Endothelial cell of umbilical vein (primary cell): ENCODE measurements at regions not wholly inside any gene's neighbourhood (a gene's known extent, or its start where the extent isn't known, plus 50 kb on each side); places are given as distances from the start of the nearest gene placed in this dataset.

Experiments used
- BruUV-seq: library from RNA; stranded (reverse); fragments of 400-500 nt; replicated peaks from 2 replicates; lab custom pipeline; 2021; lab: Mats Ljungman, UMichigan
- CTCF ChIA-PET: fragments of 300-600, 350-600 bp; sonication (Branson Sonifier 250); formaldehyde crosslinking; loops from one replicate; lab custom pipeline; 2021; ENCODE audit warnings: antibody characterized with exemption, inconsistent platforms; lab: Charles Lee
- POLR2A ChIA-PET: fragments of 300-600, 350-600 bp; sonication (Branson Sonifier 250); formaldehyde crosslinking; loops from one replicate; lab custom pipeline; 2021; ENCODE audit warnings: antibody characterized with exemption, inconsistent platforms; lab: Charles Lee
- DNase-seq: peaks from one replicate; pipeline ENCODE4 v3.0.0-alpha.2; 2011; ENCODE audit warnings: low read depth, low spot score
- FAIRE-seq: peaks from 2 replicates; lab custom pipeline; 2011; peaks lifted over from hg19 to GRCh38; lab: Jason Lieb, UNC
- H2AFZ ChIP-seq: 2 replicates; pipeline ENCODE4 v1.6.0; 2012; ENCODE audit warnings: low read depth, low read length, control low read depth, inconsistent platforms
- H3K27ac ChIP-seq: 2 replicates; pipeline ENCODE4 v1.5.1; 2011; ENCODE audit warnings: low read depth, mild to moderate bottlenecking, control low read depth, low read length, moderate library complexity; ENCODE audit not compliant: insufficient read depth
- H3K27me3 ChIP-seq, 2 experiments: 2 replicates each; pipeline versions ENCODE4 v1.6.0 to v1.6.1; 2011; ENCODE audit warnings: low read length in 2 of 2, mixed read lengths in 1 of 2; ENCODE audit not compliant: control insufficient read depth in 2 of 2, insufficient read depth in 2 of 2
- H3K36me3 ChIP-seq, 2 experiments: 2 replicates in 1 of 2; 3 replicates in 1 of 2; pipeline ENCODE4 v1.5.1; 2011; ENCODE audit warnings: low read length in 2 of 2, mild to moderate bottlenecking in 1 of 2, moderate library complexity in 1 of 2; ENCODE audit not compliant: control insufficient read depth in 2 of 2, insufficient read depth in 2 of 2; ENCODE audit errors: extremely low read depth in 1 of 2
- H3K4me1 ChIP-seq: 3 replicates; pipeline ENCODE4 v1.5.1; 2011; ENCODE audit warnings: mild to moderate bottlenecking, low read length; ENCODE audit not compliant: control insufficient read depth, insufficient read depth; ENCODE audit errors: extremely low read depth
- H3K4me2 ChIP-seq: 2 replicates; pipeline ENCODE4 v1.6.1; 2011; ENCODE audit warnings: low read length, control low read depth, mixed read lengths; ENCODE audit not compliant: insufficient read depth
- H3K4me3 ChIP-seq, 3 experiments: fragments of 200-600 bp in 1 of 3; sonication (generic), shearing (Covaris generic) in 1 of 3; replicated peaks in 1 of 3; 2 replicates each; pipeline ENCODE4 v1.5.1; 2011 to 2016; ENCODE audit warnings: control low read depth in 3 of 3, low read length in 3 of 3, mild to moderate bottlenecking in 2 of 3, inconsistent platforms in 1 of 3, low read depth in 1 of 3, moderate library complexity in 1 of 3; ENCODE audit not compliant: insufficient read depth in 1 of 3
- H3K79me2 ChIP-seq: 2 replicates; pipeline ENCODE4 v1.6.0; 2012; ENCODE audit warnings: low read length, inconsistent platforms; ENCODE audit not compliant: control insufficient read depth, insufficient read depth
- H3K9ac ChIP-seq: replicated peaks from 2 replicates; pipeline ENCODE3; 2011; ENCODE audit warnings: low read length, control low read depth; ENCODE audit not compliant: insufficient read depth; ENCODE audit errors: extremely low read depth
- H3K9me1 ChIP-seq: replicated peaks from 3 replicates; pipeline ENCODE4 v1.6.0; 2011; ENCODE audit warnings: mild to moderate bottlenecking, low read length; ENCODE audit not compliant: control insufficient read depth, insufficient read depth; ENCODE audit errors: extremely low read depth
- H3K9me3 ChIP-seq: replicated peaks from 2 replicates; pipeline ENCODE4 v1.5.1; 2012; ENCODE audit warnings: low read length, inconsistent platforms; ENCODE audit not compliant: control insufficient read depth, insufficient read depth
- H4K20me1 ChIP-seq: replicated peaks from 2 replicates; pipeline ENCODE3; 2011; ENCODE audit warnings: mild to moderate bottlenecking, low read length; ENCODE audit not compliant: control insufficient read depth, insufficient read depth; ENCODE audit errors: extremely low read depth
- FOS ChIP-seq: IDR thresholded peaks from 2 replicates; pipeline ENCODE4 v1.6.1; 2011; ENCODE audit warnings: mild to moderate bottlenecking, low read length, moderate library complexity, borderline replicate concordance; ENCODE audit not compliant: insufficient read depth
- JUN ChIP-seq: IDR thresholded peaks from 2 replicates; pipeline ENCODE4 v1.6.1; 2011; ENCODE audit warnings: borderline replicate concordance, low read depth; ENCODE audit not compliant: insufficient read length, insufficient read depth
- MAX ChIP-seq: IDR thresholded peaks from 2 replicates; pipeline ENCODE4 v1.6.1; 2011; ENCODE audit not compliant: insufficient read depth, insufficient read length
- MYC ChIP-seq: IDR thresholded peaks from one replicate; pipeline ENCODE4 v1.6.1; 2011; ENCODE audit warnings: mild to moderate bottlenecking, low read depth, low read length
- POLR2AphosphoS5 ChIP-seq: IDR thresholded peaks from 2 replicates; pipeline ENCODE4 v1.6.1; 2012; ENCODE audit warnings: low read depth, mild to moderate bottlenecking, control low read depth, low read length, moderate library complexity; ENCODE audit not compliant: insufficient read depth
- dilution Hi-C: fragments of 300-500 bp; cut with MboI; formaldehyde crosslinking; loops from one replicate; pipeline ENCODE4 v1.15.0; 2019; ENCODE audit warnings: low sequenced_read_pairs; ENCODE audit not compliant: extremely low pct_ligation_motif_present
- intact Hi-C: fragments of 100-400 bp; cut with micrococcal nuclease; formaldehyde crosslinking; loops from one replicate; pipeline ENCODE4 v1.10.0; 2022
- TF ChIP-seq, protein P1 (sequence below), 2 donors: IDR thresholded peaks; 1 replicate in 1 of 2; 2 replicates in 1 of 2; pipeline ENCODE4 v1.5.1; 2011; ENCODE audit warnings: low read length in 2 of 2, mild to moderate bottlenecking in 2 of 2, moderate library complexity in 2 of 2, control low read depth in 1 of 2, inconsistent platforms in 1 of 2, low read depth in 1 of 2; ENCODE audit not compliant: insufficient read depth in 1 of 2; ENCODE audit errors: extremely low read depth in 1 of 2

- Histone ChIP-seq H3K4me2 (no peak overlapping the region), H3K9ac (no peak overlapping the region), H4K20me1 (no peaks in the 10 kb centered on the region), H3K9me1 (no peaks in the 10 kb centered on the region), H3K4me1 (no peaks in the 10 kb centered on the region), H3K27ac (no peak overlapping the region), H3K36me3 (no peaks in the 10 kb centered on the region), H3K4me3 (no peak overlapping the region), H3K79me2 (no peaks in the 10 kb centered on the region), H2AFZ (no peak overlapping the region), H3K9me3 (no peaks in the 10 kb centered on the region), H3K27me3 (no peaks in the 10 kb centered on the region)
- TF ChIP-seq, protein P1, sequence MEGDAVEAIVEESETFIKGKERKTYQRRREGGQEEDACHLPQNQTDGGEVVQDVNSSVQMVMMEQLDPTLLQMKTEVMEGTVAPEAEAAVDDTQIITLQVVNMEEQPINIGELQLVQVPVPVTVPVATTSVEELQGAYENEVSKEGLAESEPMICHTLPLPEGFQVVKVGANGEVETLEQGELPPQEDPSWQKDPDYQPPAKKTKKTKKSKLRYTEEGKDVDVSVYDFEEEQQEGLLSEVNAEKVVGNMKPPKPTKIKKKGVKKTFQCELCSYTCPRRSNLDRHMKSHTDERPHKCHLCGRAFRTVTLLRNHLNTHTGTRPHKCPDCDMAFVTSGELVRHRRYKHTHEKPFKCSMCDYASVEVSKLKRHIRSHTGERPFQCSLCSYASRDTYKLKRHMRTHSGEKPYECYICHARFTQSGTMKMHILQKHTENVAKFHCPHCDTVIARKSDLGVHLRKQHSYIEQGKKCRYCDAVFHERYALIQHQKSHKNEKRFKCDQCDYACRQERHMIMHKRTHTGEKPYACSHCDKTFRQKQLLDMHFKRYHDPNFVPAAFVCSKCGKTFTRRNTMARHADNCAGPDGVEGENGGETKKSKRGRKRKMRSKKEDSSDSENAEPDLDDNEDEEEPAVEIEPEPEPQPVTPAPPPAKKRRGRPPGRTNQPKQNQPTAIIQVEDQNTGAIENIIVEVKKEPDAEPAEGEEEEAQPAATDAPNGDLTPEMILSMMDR (IDR thresholded peaks at IDR 0.05; ENCODE audit: extremely low read depth in 1 of 2, insufficient read depth in 1 of 2, low read depth in 1 of 2, low read length in 2 of 2): no peak
- no peak for TF ChIP-seq FOS
- TF ChIP-seq POLR2AphosphoS5: no peak
- TF ChIP-seq MYC: no peak
- no peak for TF ChIP-seq JUN
- TF ChIP-seq MAX: no peak
- POLR2A ChIA-PET: no interaction called here
- dilution Hi-C loops: no loop called here
- CTCF ChIA-PET: no interaction called here
- BruUV-seq: no TSS peak
- no peak for DNase-seq
- intact Hi-C loops: no loop called here
- no peak for FAIRE-seq
These were observed 258.5 kb upstream of the TLE3 start for GRCh38 chr15:70356062-70356860.
